Vagina (tissue), 2 donors: ENCODE measurements at regions not wholly inside any gene's neighbourhood (a gene's known extent, or its start where the extent isn't known, plus 50 kb on each side); places are given as distances from the start of the nearest gene placed in this dataset.

Experiments used
- CTCF ChIP-seq, 3 experiments: fragments of 450-650 bp in 2 of 3; fragments of 200-600 bp in 1 of 3; sonication (generic) in 1 of 3; IDR thresholded peaks; one replicate each; pipeline ENCODE4 v1.5.1; 2017 to 2019; ENCODE audit warnings: antibody characterized with exemption in 3 of 3, mild to moderate bottlenecking in 2 of 3, moderate library complexity in 2 of 3
- POLR2A ChIP-seq, 2 donors: fragments of 450-650 bp; IDR thresholded peaks; one replicate each; pipeline ENCODE4 v1.6.1; 2017; ENCODE audit warnings: antibody characterized with exemption in 2 of 2, mild to moderate bottlenecking in 2 of 2, moderate library complexity in 2 of 2
- POLR2AphosphoS5 ChIP-seq, 2 donors: sonication (generic); formaldehyde crosslinking; IDR thresholded peaks; one replicate each; pipeline ENCODE4 v1.9.0; 2017; ENCODE audit warnings: antibody characterized with exemption in 2 of 2, mild to moderate bottlenecking in 2 of 2, low read depth in 1 of 2; ENCODE audit not compliant: insufficient read depth in 1 of 2

DNA sequence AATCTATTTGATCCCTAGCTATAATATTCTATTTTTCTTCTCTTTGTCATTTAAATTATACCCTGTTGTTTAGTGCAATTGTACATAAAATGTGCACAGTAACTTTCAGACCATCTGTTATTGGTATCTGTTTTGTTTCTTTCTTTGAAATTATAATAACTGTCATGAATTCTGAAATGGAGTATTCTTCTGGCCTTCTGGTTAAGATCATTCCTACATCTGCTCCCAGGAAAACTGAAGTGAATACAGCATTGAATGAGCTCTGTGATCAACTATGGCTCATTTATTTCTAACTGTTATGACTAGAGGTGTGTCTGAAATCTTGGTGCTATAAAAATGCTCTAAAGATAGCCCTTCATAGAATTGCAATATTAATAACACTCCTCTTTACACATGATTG, 788.4 kb upstream of the TMEFF2 start:
- TF ChIP-seq POLR2A (IDR thresholded peaks at IDR 0.05) (no peak), CTCF (IDR thresholded peaks at IDR 0.05) (no peak), POLR2AphosphoS5 (IDR thresholded peaks at IDR 0.05; ENCODE audit: insufficient read depth in 1 of 2, low read depth in 1 of 2) (no peak)
